GM23338 (cell line): ENCODE measurements at regions not wholly inside any gene's neighbourhood (a gene's known extent, or its start where the extent isn't known, plus 50 kb on each side); places are given as distances from the start of the nearest gene placed in this dataset.

ENCODE experiments used
- ATAC-seq: fragments of 200-7000 bp; cut with Tn5 transposase; 3 replicates; pipeline ENCODE4 v1.9.1; 2020
- DNase-seq: peaks from one replicate; pipeline ENCODE4 v3.0.0-alpha.2; 2015; ENCODE audit warnings: low spot score
- H2AFZ ChIP-seq: fragments of 200-600 bp; sonication (generic); 2 replicates; pipeline ENCODE4 v1.8.0; 2016; ENCODE audit warnings: antibody characterized with exemption, mild to moderate bottlenecking, moderate library complexity
- H3F3A ChIP-seq: fragments of 200-600 bp; sonication (generic); replicated peaks from 2 replicates; pipeline ENCODE4 v1.8.0; 2017; ENCODE audit warnings: antibody characterized with exemption, mixed run types, low read depth
- H3K27ac ChIP-seq: fragments of 200-600 bp; sonication (generic); 2 replicates; pipeline ENCODE4 v1.6.1; 2016; ENCODE audit warnings: low read depth
- H3K27me3 ChIP-seq: fragments of 200-600 bp; sonication (generic); 2 replicates; pipeline ENCODE4 v1.8.0; 2016; ENCODE audit warnings: mild to moderate bottlenecking, mixed run types, moderate library complexity; ENCODE audit not compliant: insufficient read depth
- H3K36me3 ChIP-seq: fragments of 200-600 bp; sonication (generic); 2 replicates; pipeline ENCODE4 v1.8.0; 2016; ENCODE audit warnings: mild to moderate bottlenecking; ENCODE audit not compliant: insufficient read depth
- H3K4me1 ChIP-seq: fragments of 200-600 bp; sonication (generic); 2 replicates; pipeline ENCODE4 v1.8.0; 2016; ENCODE audit warnings: mild to moderate bottlenecking, moderate library complexity; ENCODE audit not compliant: insufficient read depth
- H3K4me2 ChIP-seq: fragments of 200-600 bp; sonication (generic); 2 replicates; pipeline ENCODE4 v1.7.1; 2017; ENCODE audit warnings: mixed run types
- H3K4me3 ChIP-seq: fragments of 200-600 bp; sonication (generic); 2 replicates; pipeline ENCODE4 v1.6.1; 2016; ENCODE audit warnings: mixed run types
- H3K79me2 ChIP-seq: fragments of 200-600 bp; sonication (generic); replicated peaks from 2 replicates; pipeline ENCODE4 v1.8.0; 2017; ENCODE audit warnings: mild to moderate bottlenecking; ENCODE audit not compliant: insufficient read depth
- H3K9me2 ChIP-seq: fragments of 200-600 bp; sonication (generic); 2 replicates; pipeline ENCODE4 v1.8.0; 2017; ENCODE audit not compliant: insufficient read depth
- H4K20me1 ChIP-seq: fragments of 200-600 bp; sonication (generic); replicated peaks from 2 replicates; pipeline ENCODE4 v1.8.0; 2017; ENCODE audit warnings: mild to moderate bottlenecking; ENCODE audit not compliant: insufficient read depth
- H3K27ac Mint-ChIP-seq: 2 replicates; pipeline ENCODE4 v1.8.0; 2020; ENCODE audit warnings: inconsistent platforms, mild to moderate bottlenecking, moderate library complexity, mixed read lengths
- H3K27me3 Mint-ChIP-seq: 3 replicates; pipeline ENCODE4 v1.8.0; 2022; ENCODE audit warnings: low read depth, mild to moderate bottlenecking, moderate library complexity, mixed read lengths, inconsistent platforms; ENCODE audit not compliant: insufficient read depth, poor library complexity
- H3K36me3 Mint-ChIP-seq: 3 replicates; pipeline ENCODE4 v1.8.0; 2021; ENCODE audit warnings: low read depth, mild to moderate bottlenecking, inconsistent platforms, moderate library complexity, mixed read lengths
- H3K4me1 Mint-ChIP-seq: 3 replicates; pipeline ENCODE4 v1.8.0; 2020; ENCODE audit warnings: mild to moderate bottlenecking, inconsistent platforms, mixed read lengths
- H3K4me3 Mint-ChIP-seq: 3 replicates; pipeline ENCODE4 v1.8.0; 2021; ENCODE audit warnings: moderate library complexity, mild to moderate bottlenecking, inconsistent platforms, mixed read lengths
- H3K9me3 Mint-ChIP-seq: 3 replicates; pipeline ENCODE4 v1.8.0; 2020; ENCODE audit warnings: moderate library complexity, mild to moderate bottlenecking, inconsistent platforms, mixed read lengths
- CREB1 ChIP-seq: fragments of 250-450 bp; sonication (Bioruptor Pico); IDR thresholded peaks from 2 replicates; pipeline ENCODE4 v1.5.0; 2020; ENCODE audit warnings: low read depth, mild to moderate bottlenecking, moderate library complexity
- EZH2 ChIP-seq: fragments of 200-600 bp; sonication (generic); IDR thresholded peaks from one replicate; pipeline ENCODE4 v1.8.0; 2017; ENCODE audit warnings: antibody characterized with exemption, mild to moderate bottlenecking, low read depth; ENCODE audit not compliant: unreplicated experiment
- EZH2phosphoT487 ChIP-seq: fragments of 200-600 bp; sonication (generic); IDR thresholded peaks from one replicate; pipeline ENCODE4 v1.8.1; 2018; ENCODE audit warnings: antibody characterized with exemption; ENCODE audit not compliant: unreplicated experiment
- JUNB ChIP-seq: IDR thresholded peaks from one replicate; pipeline ENCODE4 v1.6.1; 2016; ENCODE audit warnings: antibody characterized with exemption; ENCODE audit not compliant: unreplicated experiment
- NANOG ChIP-seq: IDR thresholded peaks from 2 replicates; pipeline ENCODE4 v1.6.1; 2016; ENCODE audit warnings: antibody characterized with exemption, borderline replicate concordance
- POLR2AphosphoS5 ChIP-seq: IDR thresholded peaks from 2 replicates; pipeline ENCODE4 v1.6.1; 2016; ENCODE audit warnings: antibody characterized with exemption, low read depth
- STAT1 ChIP-seq: IDR thresholded peaks from one replicate; pipeline ENCODE4 v1.6.1; 2016; ENCODE audit warnings: antibody characterized with exemption; ENCODE audit not compliant: unreplicated experiment
- ZNF114 ChIP-seq: fragments of 250-450 bp; sonication (Bioruptor Pico); IDR thresholded peaks from 2 replicates; pipeline ENCODE4 v1.5.0; 2020; ENCODE audit warnings: mild to moderate bottlenecking, moderate library complexity
- ZNF331 ChIP-seq: fragments of 250-450 bp; sonication (Bioruptor Pico); IDR thresholded peaks from 2 replicates; pipeline ENCODE4 v1.5.0; 2020; ENCODE audit warnings: low read depth, mild to moderate bottlenecking, moderate library complexity
- TF ChIP-seq, protein P1 (sequence below), 2 experiments: fragments of 200-600 bp in 1 of 2; sonication (generic) in 1 of 2; conservative IDR thresholded peaks; 2 replicates each; pipeline versions ENCODE4 v1.5.1 to v1.6.1; 2016 to 2017; ENCODE audit warnings: antibody characterized with exemption in 2 of 2, low read depth in 2 of 2, mild to moderate bottlenecking in 2 of 2, moderate library complexity in 1 of 2
- TF ChIP-seq, protein P2 (sequence below): IDR thresholded peaks from 2 replicates; pipeline ENCODE4 v1.6.1; 2016; ENCODE audit warnings: antibody characterized with exemption
- TF ChIP-seq, protein P3 (sequence below): IDR thresholded peaks from one replicate; pipeline ENCODE4 v1.6.1; 2018; ENCODE audit warnings: antibody characterized with exemption; ENCODE audit not compliant: unreplicated experiment
- TF ChIP-seq, protein P4 (sequence below): fragments of 250-450 bp; sonication (Bioruptor Pico); IDR thresholded peaks from 2 replicates; pipeline ENCODE4 v1.5.0; 2020; ENCODE audit warnings: mild to moderate bottlenecking, moderate library complexity

DNA sequence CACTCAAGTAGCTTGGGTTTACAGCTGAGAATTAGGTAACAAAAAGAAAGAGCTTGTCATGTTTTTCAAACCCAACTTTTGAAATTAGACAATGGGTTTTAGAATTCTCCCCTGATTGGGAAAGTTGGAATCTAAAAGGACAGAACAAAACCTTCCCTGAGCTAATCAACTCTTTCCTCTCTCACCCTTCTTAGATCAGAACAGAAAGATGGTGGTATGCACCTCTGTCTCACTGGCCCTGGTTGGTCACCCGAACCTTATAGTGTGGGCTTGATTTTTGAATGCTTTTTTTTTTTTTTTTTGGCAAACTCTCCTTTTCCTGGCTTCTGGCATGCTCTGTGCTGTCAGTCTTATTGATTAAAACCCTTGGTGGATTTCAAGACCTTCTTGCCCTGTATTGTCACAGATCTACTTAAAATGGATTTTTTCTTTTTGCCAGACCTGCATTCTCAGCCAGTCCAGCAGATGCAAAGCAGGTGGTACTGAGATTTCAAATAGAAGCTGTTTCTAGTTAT, 251.1 kb upstream of the RMST start:
- no peak overlapping the region for H3K4me2 ChIP-seq
- no peaks in the 10 kb centered on the region for H3K27me3 ChIP-seq
- no peaks in the 10 kb centered on the region for H3F3A ChIP-seq
- H3K36me3 ChIP-seq = no peaks in the 10 kb centered on the region
- Mint-ChIP-seq H3K27me3 (no peaks in the 10 kb centered on the region), H3K36me3 (no peaks in the 10 kb centered on the region), H3K9me3 (0 out of 3 replicates have a peak, but pooled peaks cover 3% of the 10 kb centered on the region), H3K4me1 (peaks cover 3% of the 10 kb centered on the region; the same call in 2 of the 3 replicates), H3K27ac (no peak overlapping the region), H3K4me3 (no peak overlapping the region)
- no peaks in the 10 kb centered on the region for H4K20me1 ChIP-seq
- no peaks in the 10 kb centered on the region for H3K9me2 ChIP-seq
- peaks cover 3% of the 10 kb centered on the region; the same call in 1 of the 2 replicates for H3K4me1 ChIP-seq
- ATAC-seq = no peak
- H3K27ac ChIP-seq = no peak overlapping the region
- H3K79me2 ChIP-seq = no peaks in the 10 kb centered on the region
- no peak for DNase-seq
- H2AFZ ChIP-seq = no peak overlapping the region
- no peak for TF ChIP-seq ZNF114 (CRISPR knock-in tag)
- TF ChIP-seq EZH2 = no peak
- TF ChIP-seq CREB1 (CRISPR knock-in tag) = no peak
- no peak for TF ChIP-seq STAT1
- no peak for TF ChIP-seq POLR2AphosphoS5
- TF ChIP-seq, protein P1, sequence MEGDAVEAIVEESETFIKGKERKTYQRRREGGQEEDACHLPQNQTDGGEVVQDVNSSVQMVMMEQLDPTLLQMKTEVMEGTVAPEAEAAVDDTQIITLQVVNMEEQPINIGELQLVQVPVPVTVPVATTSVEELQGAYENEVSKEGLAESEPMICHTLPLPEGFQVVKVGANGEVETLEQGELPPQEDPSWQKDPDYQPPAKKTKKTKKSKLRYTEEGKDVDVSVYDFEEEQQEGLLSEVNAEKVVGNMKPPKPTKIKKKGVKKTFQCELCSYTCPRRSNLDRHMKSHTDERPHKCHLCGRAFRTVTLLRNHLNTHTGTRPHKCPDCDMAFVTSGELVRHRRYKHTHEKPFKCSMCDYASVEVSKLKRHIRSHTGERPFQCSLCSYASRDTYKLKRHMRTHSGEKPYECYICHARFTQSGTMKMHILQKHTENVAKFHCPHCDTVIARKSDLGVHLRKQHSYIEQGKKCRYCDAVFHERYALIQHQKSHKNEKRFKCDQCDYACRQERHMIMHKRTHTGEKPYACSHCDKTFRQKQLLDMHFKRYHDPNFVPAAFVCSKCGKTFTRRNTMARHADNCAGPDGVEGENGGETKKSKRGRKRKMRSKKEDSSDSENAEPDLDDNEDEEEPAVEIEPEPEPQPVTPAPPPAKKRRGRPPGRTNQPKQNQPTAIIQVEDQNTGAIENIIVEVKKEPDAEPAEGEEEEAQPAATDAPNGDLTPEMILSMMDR (conservative IDR thresholded peaks at IDR 0.05; ENCODE audit: low read depth in 2 of 2) = no peak
- TF ChIP-seq, protein P2, sequence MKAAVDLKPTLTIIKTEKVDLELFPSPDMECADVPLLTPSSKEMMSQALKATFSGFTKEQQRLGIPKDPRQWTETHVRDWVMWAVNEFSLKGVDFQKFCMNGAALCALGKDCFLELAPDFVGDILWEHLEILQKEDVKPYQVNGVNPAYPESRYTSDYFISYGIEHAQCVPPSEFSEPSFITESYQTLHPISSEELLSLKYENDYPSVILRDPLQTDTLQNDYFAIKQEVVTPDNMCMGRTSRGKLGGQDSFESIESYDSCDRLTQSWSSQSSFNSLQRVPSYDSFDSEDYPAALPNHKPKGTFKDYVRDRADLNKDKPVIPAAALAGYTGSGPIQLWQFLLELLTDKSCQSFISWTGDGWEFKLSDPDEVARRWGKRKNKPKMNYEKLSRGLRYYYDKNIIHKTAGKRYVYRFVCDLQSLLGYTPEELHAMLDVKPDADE = no peak
- no peak for TF ChIP-seq ZNF331 (CRISPR knock-in tag)
- TF ChIP-seq JUNB = no peak
- TF ChIP-seq, protein P3, sequence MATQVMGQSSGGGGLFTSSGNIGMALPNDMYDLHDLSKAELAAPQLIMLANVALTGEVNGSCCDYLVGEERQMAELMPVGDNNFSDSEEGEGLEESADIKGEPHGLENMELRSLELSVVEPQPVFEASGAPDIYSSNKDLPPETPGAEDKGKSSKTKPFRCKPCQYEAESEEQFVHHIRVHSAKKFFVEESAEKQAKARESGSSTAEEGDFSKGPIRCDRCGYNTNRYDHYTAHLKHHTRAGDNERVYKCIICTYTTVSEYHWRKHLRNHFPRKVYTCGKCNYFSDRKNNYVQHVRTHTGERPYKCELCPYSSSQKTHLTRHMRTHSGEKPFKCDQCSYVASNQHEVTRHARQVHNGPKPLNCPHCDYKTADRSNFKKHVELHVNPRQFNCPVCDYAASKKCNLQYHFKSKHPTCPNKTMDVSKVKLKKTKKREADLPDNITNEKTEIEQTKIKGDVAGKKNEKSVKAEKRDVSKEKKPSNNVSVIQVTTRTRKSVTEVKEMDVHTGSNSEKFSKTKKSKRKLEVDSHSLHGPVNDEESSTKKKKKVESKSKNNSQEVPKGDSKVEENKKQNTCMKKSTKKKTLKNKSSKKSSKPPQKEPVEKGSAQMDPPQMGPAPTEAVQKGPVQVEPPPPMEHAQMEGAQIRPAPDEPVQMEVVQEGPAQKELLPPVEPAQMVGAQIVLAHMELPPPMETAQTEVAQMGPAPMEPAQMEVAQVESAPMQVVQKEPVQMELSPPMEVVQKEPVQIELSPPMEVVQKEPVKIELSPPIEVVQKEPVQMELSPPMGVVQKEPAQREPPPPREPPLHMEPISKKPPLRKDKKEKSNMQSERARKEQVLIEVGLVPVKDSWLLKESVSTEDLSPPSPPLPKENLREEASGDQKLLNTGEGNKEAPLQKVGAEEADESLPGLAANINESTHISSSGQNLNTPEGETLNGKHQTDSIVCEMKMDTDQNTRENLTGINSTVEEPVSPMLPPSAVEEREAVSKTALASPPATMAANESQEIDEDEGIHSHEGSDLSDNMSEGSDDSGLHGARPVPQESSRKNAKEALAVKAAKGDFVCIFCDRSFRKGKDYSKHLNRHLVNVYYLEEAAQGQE = no peak
- TF ChIP-seq, protein P4, sequence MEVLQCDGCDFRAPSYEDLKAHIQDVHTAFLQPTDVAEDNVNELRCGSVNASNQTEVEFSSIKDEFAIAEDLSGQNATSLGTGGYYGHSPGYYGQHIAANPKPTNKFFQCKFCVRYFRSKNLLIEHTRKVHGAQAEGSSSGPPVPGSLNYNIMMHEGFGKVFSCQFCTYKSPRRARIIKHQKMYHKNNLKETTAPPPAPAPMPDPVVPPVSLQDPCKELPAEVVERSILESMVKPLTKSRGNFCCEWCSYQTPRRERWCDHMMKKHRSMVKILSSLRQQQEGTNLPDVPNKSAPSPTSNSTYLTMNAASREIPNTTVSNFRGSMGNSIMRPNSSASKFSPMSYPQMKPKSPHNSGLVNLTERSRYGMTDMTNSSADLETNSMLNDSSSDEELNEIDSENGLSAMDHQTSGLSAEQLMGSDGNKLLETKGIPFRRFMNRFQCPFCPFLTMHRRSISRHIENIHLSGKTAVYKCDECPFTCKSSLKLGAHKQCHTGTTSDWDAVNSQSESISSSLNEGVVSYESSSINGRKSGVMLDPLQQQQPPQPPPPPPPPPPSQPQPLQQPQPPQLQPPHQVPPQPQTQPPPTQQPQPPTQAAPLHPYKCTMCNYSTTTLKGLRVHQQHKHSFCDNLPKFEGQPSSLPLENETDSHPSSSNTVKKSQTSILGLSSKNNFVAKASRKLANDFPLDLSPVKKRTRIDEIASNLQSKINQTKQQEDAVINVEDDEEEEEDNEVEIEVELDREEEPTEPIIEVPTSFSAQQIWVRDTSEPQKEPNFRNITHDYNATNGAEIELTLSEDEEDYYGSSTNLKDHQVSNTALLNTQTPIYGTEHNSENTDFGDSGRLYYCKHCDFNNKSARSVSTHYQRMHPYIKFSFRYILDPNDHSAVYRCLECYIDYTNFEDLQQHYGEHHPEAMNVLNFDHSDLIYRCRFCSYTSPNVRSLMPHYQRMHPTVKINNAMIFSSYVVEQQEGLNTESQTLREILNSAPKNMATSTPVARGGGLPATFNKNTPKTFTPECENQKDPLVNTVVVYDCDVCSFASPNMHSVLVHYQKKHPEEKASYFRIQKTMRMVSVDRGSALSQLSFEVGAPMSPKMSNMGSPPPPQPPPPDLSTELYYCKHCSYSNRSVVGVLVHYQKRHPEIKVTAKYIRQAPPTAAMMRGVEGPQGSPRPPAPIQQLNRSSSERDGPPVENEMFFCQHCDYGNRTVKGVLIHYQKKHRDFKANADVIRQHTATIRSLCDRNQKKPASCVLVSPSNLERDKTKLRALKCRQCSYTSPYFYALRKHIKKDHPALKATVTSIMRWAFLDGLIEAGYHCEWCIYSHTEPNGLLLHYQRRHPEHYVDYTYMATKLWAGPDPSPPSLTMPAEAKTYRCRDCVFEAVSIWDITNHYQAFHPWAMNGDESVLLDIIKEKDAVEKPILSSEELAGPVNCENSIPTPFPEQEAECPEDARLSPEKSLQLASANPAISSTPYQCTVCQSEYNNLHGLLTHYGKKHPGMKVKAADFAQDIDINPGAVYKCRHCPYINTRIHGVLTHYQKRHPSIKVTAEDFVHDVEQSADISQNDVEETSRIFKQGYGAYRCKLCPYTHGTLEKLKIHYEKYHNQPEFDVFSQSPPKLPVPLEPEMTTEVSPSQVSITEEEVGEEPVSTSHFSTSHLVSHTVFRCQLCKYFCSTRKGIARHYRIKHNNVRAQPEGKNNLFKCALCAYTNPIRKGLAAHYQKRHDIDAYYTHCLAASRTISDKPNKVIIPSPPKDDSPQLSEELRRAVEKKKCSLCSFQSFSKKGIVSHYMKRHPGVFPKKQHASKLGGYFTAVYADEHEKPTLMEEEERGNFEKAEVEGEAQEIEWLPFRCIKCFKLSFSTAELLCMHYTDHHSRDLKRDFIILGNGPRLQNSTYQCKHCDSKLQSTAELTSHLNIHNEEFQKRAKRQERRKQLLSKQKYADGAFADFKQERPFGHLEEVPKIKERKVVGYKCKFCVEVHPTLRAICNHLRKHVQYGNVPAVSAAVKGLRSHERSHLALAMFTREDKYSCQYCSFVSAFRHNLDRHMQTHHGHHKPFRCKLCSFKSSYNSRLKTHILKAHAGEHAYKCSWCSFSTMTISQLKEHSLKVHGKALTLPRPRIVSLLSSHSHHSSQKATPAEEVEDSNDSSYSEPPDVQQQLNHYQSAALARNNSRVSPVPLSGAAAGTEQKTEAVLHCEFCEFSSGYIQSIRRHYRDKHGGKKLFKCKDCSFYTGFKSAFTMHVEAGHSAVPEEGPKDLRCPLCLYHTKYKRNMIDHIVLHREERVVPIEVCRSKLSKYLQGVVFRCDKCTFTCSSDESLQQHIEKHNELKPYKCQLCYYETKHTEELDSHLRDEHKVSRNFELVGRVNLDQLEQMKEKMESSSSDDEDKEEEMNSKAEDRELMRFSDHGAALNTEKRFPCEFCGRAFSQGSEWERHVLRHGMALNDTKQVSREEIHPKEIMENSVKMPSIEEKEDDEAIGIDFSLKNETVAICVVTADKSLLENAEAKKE (CRISPR knock-in tag) = no peak
- TF ChIP-seq EZH2phosphoT487 = no peak
- TF ChIP-seq NANOG = no peak
- no peak overlapping the region for H3K4me3 ChIP-seq
